IMR-90 (cell line): ENCODE measurements at regions not wholly inside any gene's neighbourhood (a gene's known extent, or its start where the extent isn't known, plus 50 kb on each side); places are given as distances from the start of the nearest gene placed in this dataset.

Experiments
- ATAC-seq: fragments of 200-7000 bp; cut with Tn5 transposase; 2 replicates; pipeline ENCODE4 v1.9.1; 2020; ENCODE audit warnings: low read depth, mild to moderate bottlenecking, moderate library complexity
- BruUV-seq: library from RNA; stranded (reverse); fragments of 400-500 nt; replicated peaks from 2 replicates; lab custom pipeline; 2021; lab: Mats Ljungman, UMichigan
- CTCF ChIA-PET: fragments of 300-600 bp; formaldehyde crosslinking; extraction: SDS; loops from one replicate; lab custom pipeline; 2021; ENCODE audit warnings: antibody characterized with exemption; lab: Yijun Ruan, JAX
- POLR2A ChIA-PET: fragments of 300-600 bp; sonication (Branson Sonifier 250); formaldehyde crosslinking; loops from one replicate; lab custom pipeline; 2022; ENCODE audit warnings: antibody characterized with exemption; ENCODE audit not compliant: unreplicated experiment; lab: Charles Lee
- DNase-seq: peaks from one replicate; pipeline ENCODE4 v3.0.0; 2013
- H2AFZ ChIP-seq: replicated peaks from 2 replicates; pipeline ENCODE3; 2013; ENCODE audit warnings: low read length, mild to moderate bottlenecking; ENCODE audit not compliant: poor library complexity
- H2AK5ac ChIP-seq: 2 replicates; pipeline ENCODE4 v1.6.1; 2013; ENCODE audit warnings: low read depth, low read length, inconsistent platforms
- H2AK9ac ChIP-seq: replicated peaks from 2 replicates; pipeline ENCODE3; 2013; ENCODE audit warnings: mild to moderate bottlenecking, low read depth, low read length, moderate library complexity; ENCODE audit not compliant: poor library complexity
- H2BK120ac ChIP-seq: 2 replicates; pipeline ENCODE4 v1.6.1; 2013; ENCODE audit warnings: low read depth, low read length, inconsistent platforms
- H2BK15ac ChIP-seq: 3 replicates; pipeline ENCODE4 v1.6.1; 2013; ENCODE audit warnings: low read depth, low read length, inconsistent platforms
- H2BK20ac ChIP-seq: 2 replicates; pipeline ENCODE4 v1.6.1; 2013; ENCODE audit warnings: low read depth, mild to moderate bottlenecking, inconsistent platforms, low read length, moderate library complexity
- H2BK5ac ChIP-seq: 2 replicates; pipeline ENCODE4 v1.6.1; 2013; ENCODE audit warnings: mild to moderate bottlenecking, low read depth, low read length, inconsistent platforms; ENCODE audit not compliant: poor library complexity, severe bottlenecking
- H3K14ac ChIP-seq: replicated peaks from 2 replicates; pipeline ENCODE4 v1.6.1; 2013; ENCODE audit warnings: low read depth, low read length, inconsistent platforms
- H3K18ac ChIP-seq: 2 replicates; pipeline ENCODE4 v1.6.1; 2013; ENCODE audit warnings: low read depth, low read length, control low read depth
- H3K23ac ChIP-seq: 2 replicates; pipeline ENCODE4 v1.6.1; 2013; ENCODE audit warnings: low read depth, low read length, inconsistent platforms
- H3K27ac ChIP-seq: 2 replicates; pipeline ENCODE4 v1.5.1; 2013; ENCODE audit warnings: mild to moderate bottlenecking, control low read depth, low read length; ENCODE audit not compliant: insufficient read depth
- H3K27me3 ChIP-seq: 2 replicates; pipeline ENCODE4 v1.6.1; 2013; ENCODE audit warnings: low read length; ENCODE audit not compliant: control insufficient read depth, insufficient read depth
- H3K36me3 ChIP-seq: 2 replicates; pipeline ENCODE4 v1.6.1; 2013; ENCODE audit warnings: low read length, mixed read lengths; ENCODE audit not compliant: control insufficient read depth, insufficient read depth
- H3K4ac ChIP-seq: 2 replicates; pipeline ENCODE4 v1.6.1; 2013; ENCODE audit warnings: low read depth, low read length, inconsistent platforms
- H3K4me1 ChIP-seq: 2 replicates; pipeline ENCODE4 v1.6.1; 2013; ENCODE audit warnings: low read length, mixed read lengths; ENCODE audit not compliant: control insufficient read depth, insufficient read depth
- H3K4me2 ChIP-seq: 2 replicates; pipeline ENCODE4 v1.6.1; 2013; ENCODE audit warnings: low read depth, mild to moderate bottlenecking, control low read depth, low read length, moderate library complexity
- H3K4me3 ChIP-seq: 2 replicates; pipeline ENCODE4 v1.5.1; 2013; ENCODE audit warnings: low read depth, mild to moderate bottlenecking, control low read depth, low read length, moderate library complexity; ENCODE audit not compliant: insufficient read depth
- H3K56ac ChIP-seq: 2 replicates; pipeline ENCODE4 v1.6.1; 2013; ENCODE audit warnings: low read length, inconsistent platforms; ENCODE audit not compliant: insufficient read depth; ENCODE audit errors: extremely low read depth
- H3K79me1 ChIP-seq, 2 experiments: 2 replicates each; pipeline ENCODE4 v1.6.1; 2013; ENCODE audit warnings: low read length in 2 of 2, inconsistent platforms in 1 of 2, low read depth in 1 of 2
- H3K9ac ChIP-seq: 2 replicates; pipeline ENCODE4 v1.6.1; 2013; ENCODE audit warnings: low read depth, low read length, control low read depth
- H3K9me1 ChIP-seq: 2 replicates; pipeline ENCODE4 v1.6.1; 2013; ENCODE audit warnings: low read length, inconsistent platforms; ENCODE audit not compliant: insufficient read depth
- H3K9me3 ChIP-seq: 2 replicates; pipeline ENCODE4 v1.6.1; 2013; ENCODE audit warnings: low read length; ENCODE audit not compliant: control insufficient read depth, insufficient read depth
- H4K20me1 ChIP-seq: 2 replicates; pipeline ENCODE4 v1.6.1; 2013; ENCODE audit warnings: low read length, inconsistent platforms; ENCODE audit not compliant: insufficient read depth
- H4K5ac ChIP-seq: 2 replicates; pipeline ENCODE4 v1.6.1; 2013; ENCODE audit warnings: mild to moderate bottlenecking, low read depth, low read length, control low read depth
- H4K8ac ChIP-seq, 2 experiments: 2 replicates each; pipeline ENCODE4 v1.6.1; 2013; ENCODE audit warnings: low read depth in 2 of 2, low read length in 2 of 2, control low read depth in 1 of 2, inconsistent platforms in 1 of 2
- H4K91ac ChIP-seq: 2 replicates; pipeline ENCODE4 v1.6.1; 2013; ENCODE audit warnings: low read depth, low read length, inconsistent platforms; ENCODE audit not compliant: insufficient read depth
- BHLHE40 ChIP-seq: fragments of 150-350 bp; IDR thresholded peaks from 2 replicates; pipeline ENCODE4 v1.6.1; 2016; ENCODE audit warnings: mild to moderate bottlenecking, low read depth, low read length
- CEBPB ChIP-seq: IDR thresholded peaks from 2 replicates; pipeline ENCODE4 v1.6.1; 2012; ENCODE audit warnings: low read depth, low read length, improper control_type of control experiment
- CHD1 ChIP-seq: IDR thresholded peaks from 2 replicates; pipeline ENCODE4 v1.6.1; 2012; ENCODE audit warnings: low read depth, low read length, improper control_type of control experiment
- CTCF ChIP-seq: conservative IDR thresholded peaks from 2 replicates; pipeline ENCODE4 v1.5.1; 2012; ENCODE audit warnings: mild to moderate bottlenecking, low read depth, low read length, improper control_type of control experiment
- ELK1 ChIP-seq: fragments of 150-350 bp; IDR thresholded peaks from 2 replicates; pipeline ENCODE4 v1.6.1; 2016; ENCODE audit warnings: low read depth, mild to moderate bottlenecking, low read length, moderate library complexity, borderline replicate concordance
- FOS ChIP-seq: fragments of 150-350 bp; IDR thresholded peaks from 2 replicates; pipeline ENCODE4 v1.6.1; 2016; ENCODE audit warnings: low read depth, low read length
- MAFK ChIP-seq: IDR thresholded peaks from 2 replicates; pipeline ENCODE4 v1.6.1; 2012; ENCODE audit warnings: low read depth, low read length, improper control_type of control experiment
- MAZ ChIP-seq: IDR thresholded peaks from 2 replicates; pipeline ENCODE4 v1.6.1; 2012; ENCODE audit warnings: low read depth, mild to moderate bottlenecking, low read length, improper control_type of control experiment, moderate library complexity, borderline replicate concordance
- NFE2L2 ChIP-seq: fragments of 150-350 bp; IDR thresholded peaks from 2 replicates; pipeline ENCODE4 v1.6.1; 2016; ENCODE audit warnings: low read depth, mild to moderate bottlenecking, low read length
- RAD21 ChIP-seq: IDR thresholded peaks from 2 replicates; pipeline ENCODE4 v1.6.1; 2012; ENCODE audit warnings: low read length, improper control_type of control experiment
- RCOR1 ChIP-seq: IDR thresholded peaks from 2 replicates; pipeline ENCODE4 v1.6.1; 2012; ENCODE audit warnings: mild to moderate bottlenecking, low read length, improper control_type of control experiment; ENCODE audit not compliant: insufficient replicate concordance
- SMC3 ChIP-seq: fragments of 150-350 bp; IDR thresholded peaks from 2 replicates; pipeline ENCODE4 v1.6.1; 2016; ENCODE audit warnings: low read depth, mild to moderate bottlenecking, antibody characterized with exemption, low read length, moderate library complexity
- USF2 ChIP-seq: fragments of 150-350 bp; IDR thresholded peaks from 2 replicates; pipeline ENCODE4 v1.6.1; 2017; ENCODE audit warnings: mild to moderate bottlenecking, antibody characterized with exemption, low read length, low read depth
- WGBS, 2 experiments: methylation state at CpG; one replicate each; pipeline versions ENCODE4 v1.1.5 to v1.1.7; 2013; ENCODE audit warnings: missing lambda C conversion rate in 2 of 2; ENCODE audit not compliant: insufficient read length in 1 of 2; ENCODE audit errors: extremely low coverage in 2 of 2; 5-methylcytosine and 5-hydroxymethylcytosine counted together
- dilution Hi-C: fragments of 300-500 bp; cut with HindIII; formaldehyde crosslinking; loops from one replicate; pipeline ENCODE4 v1.14.3; 2018; ENCODE audit warnings: low sequenced_read_pairs; ENCODE audit not compliant: unreplicated experiment
- in situ Hi-C: fragments of 300-500 bp; cut with MboI; formaldehyde crosslinking; loops from 3 replicates; pipeline ENCODE4 v1.14.3; 2019; ENCODE audit warnings: low sequenced_read_pairs, inconsistent platforms, mixed read lengths
- intact Hi-C: fragments of 100-400 bp; cut with micrococcal nuclease; formaldehyde crosslinking; loops from 2 replicates; pipeline ENCODE4 v1.10.0; 2022

- Histone ChIP-seq H2AFZ (no peak overlapping the region), H3K18ac (no peak overlapping the region), H2BK15ac (no peak overlapping the region), H3K27ac (no peak overlapping the region), H3K4ac (no peak overlapping the region), H3K9me1 (no peaks in the 10 kb centered on the region), H4K5ac (no peak overlapping the region), H3K27me3 (peaks cover 10% of the 10 kb centered on the region), H2AK5ac (no peak overlapping the region), H4K91ac (no peak overlapping the region), H3K14ac (no peak overlapping the region), H4K8ac (no peak overlapping the region), H4K20me1 (no peaks in the 10 kb centered on the region), H3K9me3 (no peaks in the 10 kb centered on the region), H3K36me3 (no peaks in the 10 kb centered on the region), H2AK9ac (no peak overlapping the region), H3K4me1 (no peaks in the 10 kb centered on the region), H3K23ac (no peak overlapping the region), H2BK5ac (no peak overlapping the region), H3K56ac (no peak overlapping the region), H3K79me1 (no peaks in the 10 kb centered on the region), H2BK120ac (no peak overlapping the region), H3K4me2 (no peak overlapping the region), H3K9ac (no peak overlapping the region), H3K4me3 (no peak overlapping the region), H2BK20ac (no peak overlapping the region)
- WGBS, 2 experiments: 83% methylated on average over 1 of the region's 3 CpGs; no CpG with 5 or more reads in 1 of the 2 experiments
- ChIA-PET CTCF (no interaction called here), POLR2A (no interaction called here)
- BruUV-seq: no TSS peak
- DNase-seq (no peak), ATAC-seq (no peak)
- TF ChIP-seq CHD1: no peak
- TF ChIP-seq CEBPB: no peak
- TF ChIP-seq FOS: no peak
- TF ChIP-seq NFE2L2: no peak
- no peak for TF ChIP-seq BHLHE40
- TF ChIP-seq USF2: no peak
- no peak for TF ChIP-seq ELK1
- TF ChIP-seq MAFK: no peak
- no peak for TF ChIP-seq MAZ
- no peak for TF ChIP-seq RCOR1
- TF ChIP-seq RAD21: no peak
- no peak for TF ChIP-seq SMC3
- no peak for TF ChIP-seq CTCF
- in situ Hi-C loops (no loop called here), dilution Hi-C loops (no loop called here), intact Hi-C loops (no loop called here)
Observed at GRCh38 chr5:74422030-74422429, 218.5 kb downstream of the ENC1 start.
